Neural progenitor cell (in vitro differentiated cells): ENCODE measurements at regions not wholly inside any gene's neighbourhood (a gene's known extent, or its start where the extent isn't known, plus 50 kb on each side); places are given as distances from the start of the nearest gene placed in this dataset.
"Not testable (repeated sequence)": the region's sequence is repeated elsewhere in the genome, so short reads cannot be mapped to it uniquely, and the experiment has no call there.

Experiments used
- EZH2 ChIP-seq: fragments of 200-600 bp; sonication (generic); IDR thresholded peaks from 2 replicates; pipeline ENCODE4 v1.6.1; 2017; ENCODE audit warnings: antibody characterized with exemption, mild to moderate bottlenecking, moderate library complexity
- TF ChIP-seq, protein P1 (sequence below): fragments of 200-600 bp; sonication (generic); IDR thresholded peaks from 2 replicates; pipeline ENCODE4 v1.5.1; 2017; ENCODE audit warnings: antibody characterized with exemption, mild to moderate bottlenecking

DNA sequence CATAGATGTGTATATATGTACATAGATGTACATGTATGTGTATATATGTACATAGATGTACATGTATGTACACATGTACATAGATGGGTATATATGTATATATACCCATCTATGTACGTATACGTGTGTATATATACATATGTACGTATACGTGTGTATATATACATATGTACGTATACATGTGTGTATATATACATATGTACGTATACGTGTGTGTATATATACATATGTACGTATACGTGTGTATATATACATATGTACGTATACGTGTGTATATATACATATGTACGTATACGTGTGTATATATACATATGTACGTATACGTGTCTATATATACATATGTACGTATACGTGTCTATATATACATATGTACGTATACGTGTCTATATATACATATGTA, 1388.8 kb downstream of the CDH8 start:
- TF ChIP-seq, protein P1, sequence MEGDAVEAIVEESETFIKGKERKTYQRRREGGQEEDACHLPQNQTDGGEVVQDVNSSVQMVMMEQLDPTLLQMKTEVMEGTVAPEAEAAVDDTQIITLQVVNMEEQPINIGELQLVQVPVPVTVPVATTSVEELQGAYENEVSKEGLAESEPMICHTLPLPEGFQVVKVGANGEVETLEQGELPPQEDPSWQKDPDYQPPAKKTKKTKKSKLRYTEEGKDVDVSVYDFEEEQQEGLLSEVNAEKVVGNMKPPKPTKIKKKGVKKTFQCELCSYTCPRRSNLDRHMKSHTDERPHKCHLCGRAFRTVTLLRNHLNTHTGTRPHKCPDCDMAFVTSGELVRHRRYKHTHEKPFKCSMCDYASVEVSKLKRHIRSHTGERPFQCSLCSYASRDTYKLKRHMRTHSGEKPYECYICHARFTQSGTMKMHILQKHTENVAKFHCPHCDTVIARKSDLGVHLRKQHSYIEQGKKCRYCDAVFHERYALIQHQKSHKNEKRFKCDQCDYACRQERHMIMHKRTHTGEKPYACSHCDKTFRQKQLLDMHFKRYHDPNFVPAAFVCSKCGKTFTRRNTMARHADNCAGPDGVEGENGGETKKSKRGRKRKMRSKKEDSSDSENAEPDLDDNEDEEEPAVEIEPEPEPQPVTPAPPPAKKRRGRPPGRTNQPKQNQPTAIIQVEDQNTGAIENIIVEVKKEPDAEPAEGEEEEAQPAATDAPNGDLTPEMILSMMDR, result not testable (repeated sequence)
- not testable (repeated sequence) for TF ChIP-seq EZH2
